Chondrocyte (in vitro differentiated cells): ENCODE measurements at regions not wholly inside any gene's neighbourhood (a gene's known extent, or its start where the extent isn't known, plus 50 kb on each side); places are given as distances from the start of the nearest gene placed in this dataset.

ENCODE experiments used
- DNase-seq: peaks from one replicate; pipeline ENCODE4 v3.0.0; 2021; ENCODE audit warnings: mixed read lengths, low spot score
- H3K27ac Mint-ChIP-seq: one replicate; pipeline ENCODE4 v1.8.0; 2021; ENCODE audit warnings: mild to moderate bottlenecking, moderate library complexity, mixed read lengths; ENCODE audit not compliant: unreplicated experiment
- H3K27me3 Mint-ChIP-seq: 2 replicates; pipeline ENCODE4 v1.8.0; 2021; ENCODE audit warnings: low read depth, mixed read lengths
- H3K36me3 Mint-ChIP-seq: 2 replicates; pipeline ENCODE4 v1.8.0; 2021; ENCODE audit warnings: low read depth, mixed read lengths
- H3K4me1 Mint-ChIP-seq: 2 replicates; pipeline ENCODE4 v1.8.0; 2021; ENCODE audit warnings: low read depth, mild to moderate bottlenecking, mixed read lengths
- H3K4me3 Mint-ChIP-seq: one replicate; pipeline ENCODE4 v1.8.0; 2021; ENCODE audit warnings: mild to moderate bottlenecking, moderate library complexity, mixed read lengths; ENCODE audit not compliant: unreplicated experiment
- H3K9me3 Mint-ChIP-seq: 2 replicates; pipeline ENCODE4 v1.8.0; 2021; ENCODE audit warnings: low read depth, mixed read lengths
- TF ChIP-seq, protein P1 (sequence below): fragments of 200-600 bp; sonication (generic); IDR thresholded peaks from 2 replicates; pipeline ENCODE4 v1.5.0; 2021; ENCODE audit warnings: antibody characterized with exemption, mild to moderate bottlenecking, moderate library complexity

DNA sequence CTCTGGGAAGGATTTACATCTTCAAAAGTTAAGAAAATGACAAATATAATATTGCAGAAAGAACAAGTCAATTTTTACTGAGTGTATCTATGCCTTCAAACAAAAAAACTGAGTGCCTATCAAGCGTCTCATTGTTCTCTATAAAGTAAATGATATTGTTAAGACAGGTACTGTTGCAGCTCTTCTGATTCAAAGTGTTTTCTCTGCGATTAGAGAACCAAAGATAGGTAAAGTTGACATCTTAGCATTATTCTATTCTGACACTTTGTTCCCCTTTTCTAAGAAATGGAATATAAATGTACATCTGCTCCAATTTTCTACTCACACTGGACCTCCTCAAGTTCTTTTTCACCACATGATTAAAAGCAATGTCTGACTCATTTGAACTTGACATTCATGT is 1317.7 kb downstream of the CDH11 start:
- Mint-ChIP-seq H3K4me3 (no peak overlapping the region), H3K9me3 (no peaks in the 10 kb centered on the region), H3K4me1 (peaks cover 5% of the 10 kb centered on the region), H3K36me3 (no peaks in the 10 kb centered on the region), H3K27me3 (peaks cover 4% of the 10 kb centered on the region), H3K27ac (no peak overlapping the region)
- DNase-seq, result no peak
- TF ChIP-seq, protein P1, sequence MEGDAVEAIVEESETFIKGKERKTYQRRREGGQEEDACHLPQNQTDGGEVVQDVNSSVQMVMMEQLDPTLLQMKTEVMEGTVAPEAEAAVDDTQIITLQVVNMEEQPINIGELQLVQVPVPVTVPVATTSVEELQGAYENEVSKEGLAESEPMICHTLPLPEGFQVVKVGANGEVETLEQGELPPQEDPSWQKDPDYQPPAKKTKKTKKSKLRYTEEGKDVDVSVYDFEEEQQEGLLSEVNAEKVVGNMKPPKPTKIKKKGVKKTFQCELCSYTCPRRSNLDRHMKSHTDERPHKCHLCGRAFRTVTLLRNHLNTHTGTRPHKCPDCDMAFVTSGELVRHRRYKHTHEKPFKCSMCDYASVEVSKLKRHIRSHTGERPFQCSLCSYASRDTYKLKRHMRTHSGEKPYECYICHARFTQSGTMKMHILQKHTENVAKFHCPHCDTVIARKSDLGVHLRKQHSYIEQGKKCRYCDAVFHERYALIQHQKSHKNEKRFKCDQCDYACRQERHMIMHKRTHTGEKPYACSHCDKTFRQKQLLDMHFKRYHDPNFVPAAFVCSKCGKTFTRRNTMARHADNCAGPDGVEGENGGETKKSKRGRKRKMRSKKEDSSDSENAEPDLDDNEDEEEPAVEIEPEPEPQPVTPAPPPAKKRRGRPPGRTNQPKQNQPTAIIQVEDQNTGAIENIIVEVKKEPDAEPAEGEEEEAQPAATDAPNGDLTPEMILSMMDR, result no peak

DNA sequence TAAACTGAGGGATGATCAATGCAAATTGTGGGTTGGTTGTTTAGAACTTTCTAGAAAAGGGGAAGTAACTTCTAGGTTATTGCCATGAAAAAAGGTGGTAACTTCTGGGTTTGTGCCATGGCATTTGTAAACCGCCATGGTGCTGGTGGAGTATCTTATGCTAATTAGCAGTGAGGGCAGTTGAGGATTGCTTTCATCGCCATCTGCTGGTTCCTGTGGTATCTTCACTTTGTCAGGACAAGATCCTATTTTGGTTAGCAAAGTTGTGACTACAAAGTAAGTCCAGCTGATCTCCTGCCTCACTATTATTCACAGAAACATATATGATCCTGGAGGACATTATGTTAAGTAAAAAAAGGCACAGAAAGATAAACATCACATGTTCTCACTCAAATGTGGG is 1332.3 kb downstream of the CDH11 start:
- no peaks in the 10 kb centered on the region for H3K4me1 Mint-ChIP-seq
- H3K27ac Mint-ChIP-seq, result no peak overlapping the region
- TF ChIP-seq, protein P1, result peak; percentile 60
- peaks cover 33% of the 10 kb centered on the region for H3K9me3 Mint-ChIP-seq
- H3K4me3 Mint-ChIP-seq, result no peak overlapping the region
- H3K36me3 Mint-ChIP-seq, result peaks cover 3% of the 10 kb centered on the region
- no peak for DNase-seq
- H3K27me3 Mint-ChIP-seq, result peaks cover 4% of the 10 kb centered on the region

DNA sequence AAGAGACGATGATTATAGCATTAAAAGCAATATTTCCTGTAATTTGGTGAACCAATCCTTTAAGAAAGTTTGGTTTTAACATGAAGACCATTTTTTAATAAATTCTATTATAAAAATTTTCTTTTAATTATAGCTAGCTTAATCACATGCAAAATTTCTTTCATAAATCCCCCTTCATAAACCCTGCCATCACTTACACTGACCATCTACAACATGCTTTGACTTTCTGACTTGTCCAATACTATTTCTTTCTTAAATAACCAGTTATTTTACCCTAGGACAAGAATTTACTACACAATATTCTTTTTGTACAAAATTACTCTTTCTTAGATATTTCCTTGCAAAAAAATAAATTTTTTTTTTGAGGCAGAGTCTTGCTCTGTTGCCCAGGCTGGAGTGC is 1334.8 kb downstream of the CDH11 start:
- no peak overlapping the region for H3K4me3 Mint-ChIP-seq
- H3K27me3 Mint-ChIP-seq, result no peaks in the 10 kb centered on the region
- H3K4me1 Mint-ChIP-seq, result no peaks in the 10 kb centered on the region
- TF ChIP-seq, protein P1, result no peak
- no peak overlapping the region for H3K27ac Mint-ChIP-seq
- H3K9me3 Mint-ChIP-seq, result peaks cover 37% of the 10 kb centered on the region
- peaks cover 3% of the 10 kb centered on the region for H3K36me3 Mint-ChIP-seq
- DNase-seq, result no peak

DNA sequence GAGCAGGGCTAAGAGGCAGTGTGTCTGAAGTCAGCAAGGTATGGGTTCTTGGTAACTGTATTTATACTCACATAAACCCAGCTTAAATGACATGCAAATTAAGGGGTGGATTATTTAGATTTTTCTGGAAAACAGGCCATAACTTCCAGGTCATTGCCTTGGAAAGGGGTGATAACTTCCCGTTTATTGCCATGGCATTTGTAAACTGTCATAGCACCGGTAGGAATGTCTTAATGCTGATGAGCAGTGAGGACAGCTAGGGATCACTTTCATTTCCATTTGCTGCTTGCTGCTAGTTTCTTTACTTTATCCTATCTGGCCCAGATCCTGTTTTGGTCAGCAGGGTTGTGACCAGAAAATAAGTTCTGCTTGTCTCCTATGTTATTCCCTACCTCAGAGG is 1336.7 kb downstream of the CDH11 start:
- Mint-ChIP-seq H3K4me1 (no peaks in the 10 kb centered on the region), H3K36me3 (peaks cover 3% of the 10 kb centered on the region), H3K9me3 (peaks cover 37% of the 10 kb centered on the region), H3K27ac (no peak overlapping the region), H3K4me3 (no peak overlapping the region), H3K27me3 (peaks cover 7% of the 10 kb centered on the region)
- no peak for DNase-seq
- TF ChIP-seq, protein P1, result no peak

DNA sequence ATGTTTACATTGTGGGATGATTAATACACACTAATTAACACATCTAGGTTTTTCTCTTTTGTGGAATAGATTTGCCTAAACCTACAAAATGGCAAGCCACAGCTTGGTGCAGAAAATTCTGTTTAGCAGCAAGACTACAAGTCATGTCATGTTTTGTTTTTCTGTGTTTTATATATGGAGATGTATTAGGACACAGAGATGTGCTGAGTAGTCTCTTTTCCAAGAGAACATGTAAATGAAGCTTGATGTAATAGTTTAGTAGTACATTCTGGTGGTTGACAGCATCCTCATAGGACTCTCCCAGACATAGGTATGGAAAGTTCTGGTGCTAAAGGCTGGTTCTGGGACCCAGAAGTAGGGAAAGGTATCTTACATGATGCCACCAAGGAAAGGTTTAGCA is 1345.4 kb downstream of the CDH11 start:
- Mint-ChIP-seq H3K4me1 (peaks cover 4% of the 10 kb centered on the region), H3K27ac (no peak overlapping the region), H3K27me3 (peaks cover 13% of the 10 kb centered on the region), H3K36me3 (no peaks in the 10 kb centered on the region), H3K4me3 (no peak overlapping the region), H3K9me3 (peaks cover 3% of the 10 kb centered on the region)
- no peak for DNase-seq
- TF ChIP-seq, protein P1, result no peak
